SU-DHL-6 (cell line): ENCODE measurements at regions not wholly inside any gene's neighbourhood (a gene's known extent, or its start where the extent isn't known, plus 50 kb on each side); places are given as distances from the start of the nearest gene placed in this dataset.

Experiments
- H2AFZ ChIP-seq: fragments of 200-600 bp; sonication (generic); 2 replicates; pipeline ENCODE4 v1.6.1; 2014; ENCODE audit warnings: low read depth, mild to moderate bottlenecking, moderate library complexity, mixed read lengths, antibody characterized with exemption, low read length; ENCODE audit not compliant: severe bottlenecking
- H3F3A ChIP-seq: fragments of 200-600 bp; shearing (Covaris generic); 2 replicates; pipeline ENCODE4 v1.6.0; 2016; ENCODE audit warnings: antibody characterized with exemption, mild to moderate bottlenecking; ENCODE audit not compliant: insufficient read depth
- H3K27ac ChIP-seq: fragments of 200-600 bp; sonication (generic); 2 replicates; pipeline ENCODE4 v1.5.1; 2016; ENCODE audit warnings: low read depth, mild to moderate bottlenecking, low read length, moderate library complexity, mixed read lengths
- H3K27me3 ChIP-seq: fragments of 200-600 bp; sonication (generic), shearing (Covaris generic); 2 replicates; pipeline ENCODE4 v1.6.0; 2014; ENCODE audit warnings: mild to moderate bottlenecking, low read length
- H3K36me3 ChIP-seq: fragments of 200-600 bp; sonication (generic); 2 replicates; pipeline ENCODE4 v1.6.1; 2014; ENCODE audit warnings: mild to moderate bottlenecking, low read length, mixed read lengths
- H3K4me2 ChIP-seq: fragments of 300-600, 200-600 bp; shearing (Covaris generic), sonication (generic); 2 replicates; pipeline ENCODE4 v1.6.0; 2014; ENCODE audit warnings: low read length, low read depth, mild to moderate bottlenecking; ENCODE audit not compliant: poor library complexity, severe bottlenecking
- H3K4me3 ChIP-seq: fragments of 200-600 bp; sonication (generic); 2 replicates; pipeline ENCODE4 v1.5.1; 2014; ENCODE audit warnings: antibody characterized with exemption, low read length, mild to moderate bottlenecking, mixed read lengths; ENCODE audit not compliant: insufficient read depth, poor library complexity, severe bottlenecking
- H3K79me2 ChIP-seq: fragments of 200-600 bp; sonication (generic); 2 replicates; pipeline ENCODE4 v1.6.1; 2014; ENCODE audit warnings: mild to moderate bottlenecking, low read length, moderate library complexity; ENCODE audit not compliant: insufficient read depth
- H3K9ac ChIP-seq: fragments of 200-600 bp; sonication (generic); 2 replicates; pipeline ENCODE4 v1.7.0; 2014; ENCODE audit warnings: mild to moderate bottlenecking, low read length
- H3K9me2 ChIP-seq: fragments of 200-600 bp; sonication (generic); replicated peaks from 2 replicates; pipeline ENCODE4 v1.6.1; 2014; ENCODE audit warnings: low read length; ENCODE audit not compliant: insufficient read depth
- H3K9me3 ChIP-seq: fragments of 200-600 bp; sonication (generic); 2 replicates; pipeline ENCODE4 v1.6.1; 2014; ENCODE audit warnings: low read length, mixed read lengths; ENCODE audit not compliant: insufficient read depth
- H4K20me1 ChIP-seq: fragments of 200-600 bp; sonication (generic); 2 replicates; pipeline ENCODE4 v1.6.1; 2014; ENCODE audit warnings: low read depth, mild to moderate bottlenecking, antibody characterized with exemption, low read length, moderate library complexity, mixed read lengths
- CTCF ChIP-seq: fragments of 200-600 bp; sonication (generic); IDR thresholded peaks from one replicate; pipeline ENCODE4 v1.5.1; 2017; ENCODE audit warnings: antibody characterized with exemption, mild to moderate bottlenecking, low read length, moderate library complexity; ENCODE audit not compliant: insufficient read depth, poor library complexity, severe bottlenecking
- EZH2phosphoT487 ChIP-seq: fragments of 200-600 bp; sonication (generic), shearing (Covaris generic); conservative IDR thresholded peaks from 2 replicates; pipeline ENCODE4 v1.6.1; 2018; ENCODE audit warnings: mild to moderate bottlenecking, antibody characterized with exemption, low read length, moderate library complexity, mixed read lengths

DNA sequence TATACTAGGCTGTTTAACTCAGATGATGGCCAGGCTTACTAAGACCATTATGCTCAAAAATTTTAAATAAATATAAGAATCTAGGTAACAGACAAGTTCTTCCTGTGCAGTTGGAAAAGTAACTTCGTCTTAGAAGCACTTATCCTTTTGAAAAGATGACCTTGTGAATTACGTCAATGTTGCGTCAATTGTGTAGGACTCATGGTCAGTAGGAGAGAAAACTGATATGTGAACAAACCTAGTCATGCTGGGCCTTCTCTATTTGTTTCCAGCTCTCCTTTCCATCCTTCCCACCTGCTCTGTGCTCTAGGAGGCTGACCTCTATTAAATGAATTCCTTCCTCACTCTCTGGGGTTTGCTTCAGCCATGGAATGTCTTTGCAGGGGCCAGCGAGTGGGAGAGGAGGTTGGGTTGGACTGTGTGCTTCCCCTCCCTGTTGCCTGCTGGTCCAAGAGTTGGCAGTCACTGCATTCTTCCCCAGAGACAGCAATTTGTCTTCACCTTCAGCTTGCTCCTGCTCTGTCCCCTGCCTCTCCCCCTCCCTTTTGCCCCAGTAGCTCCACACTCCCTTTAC, 128.0 kb upstream of the TNFAIP3 start:
- H3K9me3 ChIP-seq: no peaks in the 10 kb centered on the region
- no peak for TF ChIP-seq EZH2phosphoT487
- TF ChIP-seq CTCF: no peak

DNA sequence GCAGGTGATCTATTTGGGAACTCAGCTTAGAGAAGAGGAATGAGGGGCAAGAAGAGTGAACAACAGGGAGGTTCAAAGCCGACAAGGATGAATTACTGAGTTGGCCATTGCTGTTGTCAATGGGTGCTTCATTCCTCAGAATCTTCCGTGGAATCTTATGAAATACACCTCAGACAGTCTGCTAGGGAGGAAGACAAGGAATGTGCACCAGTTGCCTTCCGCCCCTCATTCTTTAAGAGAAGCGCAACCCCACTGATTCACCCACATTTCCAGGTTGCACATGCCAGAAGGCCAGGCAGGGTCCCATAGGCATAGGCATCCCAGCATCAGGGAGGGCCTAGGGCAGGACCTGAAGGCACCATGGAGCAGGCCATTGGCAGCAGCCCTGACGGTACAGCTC, 127.5 kb upstream of the TNFAIP3 start:
- H3K9me3 ChIP-seq: no peaks in the 10 kb centered on the region
- H3K9ac ChIP-seq: no peak overlapping the region
- no peak overlapping the region for H3K4me3 ChIP-seq
- TF ChIP-seq CTCF (no peak), EZH2phosphoT487 (no peak)
- H2AFZ ChIP-seq: no peak overlapping the region
- H3K79me2 ChIP-seq: no peaks in the 10 kb centered on the region
- H3K27ac ChIP-seq: no peak overlapping the region
- no peak overlapping the region for H3K4me2 ChIP-seq
- H4K20me1 ChIP-seq: no peaks in the 10 kb centered on the region
- no peaks in the 10 kb centered on the region for H3K9me2 ChIP-seq
- H3K27me3 ChIP-seq: no peaks in the 10 kb centered on the region
- no peaks in the 10 kb centered on the region for H3K36me3 ChIP-seq
- no peaks in the 10 kb centered on the region for H3F3A ChIP-seq

More for the DNA sequence above, 128.0 kb upstream of the TNFAIP3 start:
- H2AFZ ChIP-seq: no peak overlapping the region
- no peaks in the 10 kb centered on the region for H3F3A ChIP-seq
- no peak overlapping the region for H3K4me2 ChIP-seq
- H3K79me2 ChIP-seq: no peaks in the 10 kb centered on the region
- no peak overlapping the region for H3K27ac ChIP-seq
- H3K9me2 ChIP-seq: no peaks in the 10 kb centered on the region
- no peaks in the 10 kb centered on the region for H4K20me1 ChIP-seq
- H3K36me3 ChIP-seq: no peaks in the 10 kb centered on the region
- H3K27me3 ChIP-seq: no peaks in the 10 kb centered on the region
- no peak overlapping the region for H3K4me3 ChIP-seq
- H3K9ac ChIP-seq: no peak overlapping the region

DNA sequence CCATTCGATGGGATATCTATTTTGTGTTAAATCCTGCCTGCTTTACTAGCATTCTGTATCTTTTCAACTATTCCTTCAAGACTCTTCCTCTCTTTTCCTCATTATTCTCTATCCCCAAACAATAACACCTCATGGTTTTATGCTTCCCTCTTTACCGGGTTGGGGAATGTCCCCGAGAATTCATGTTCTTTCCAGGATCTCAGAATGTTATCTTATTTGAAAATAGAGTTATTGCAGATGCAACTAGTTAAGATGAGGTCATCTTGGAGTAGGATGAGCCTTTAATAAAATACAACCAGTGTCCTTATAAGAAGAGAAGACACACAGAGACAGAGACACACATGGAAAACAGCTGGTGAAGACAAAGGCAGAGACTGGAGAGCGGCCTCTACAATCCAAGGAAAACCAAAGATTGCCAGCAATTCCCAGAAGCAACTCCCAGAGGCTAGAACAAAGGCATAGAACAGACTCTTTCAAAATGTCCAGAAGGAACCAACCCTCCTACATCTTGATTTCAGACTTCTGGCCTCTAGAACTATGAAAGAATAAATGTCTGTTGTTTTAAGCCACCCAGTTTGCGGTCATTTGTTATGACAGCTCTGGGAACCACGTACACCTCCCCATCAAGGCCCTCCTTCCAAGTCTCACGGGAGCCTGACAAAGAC, 126.8 kb upstream of the TNFAIP3 start:
- H3K27ac ChIP-seq: no peak overlapping the region
- H3K9me3 ChIP-seq: no peaks in the 10 kb centered on the region
- no peaks in the 10 kb centered on the region for H3K36me3 ChIP-seq
- no peak overlapping the region for H2AFZ ChIP-seq
- H3K9ac ChIP-seq: no peak overlapping the region
- H3K79me2 ChIP-seq: no peaks in the 10 kb centered on the region
- no peaks in the 10 kb centered on the region for H3F3A ChIP-seq
- H3K27me3 ChIP-seq: no peaks in the 10 kb centered on the region
- no peaks in the 10 kb centered on the region for H3K9me2 ChIP-seq
- H3K4me2 ChIP-seq: no peak overlapping the region
- TF ChIP-seq CTCF (no peak), EZH2phosphoT487 (no peak)
- no peak overlapping the region for H3K4me3 ChIP-seq
- no peaks in the 10 kb centered on the region for H4K20me1 ChIP-seq
